ENCODE measurements at regions not wholly inside any gene's neighbourhood (a gene's known extent, or its start where the extent isn't known, plus 50 kb on each side); places are given as distances from the start of the nearest gene placed in this dataset.
A peak's percentile ranks its signal among the peaks of the same experiment; 100 is the strongest.

DNA sequence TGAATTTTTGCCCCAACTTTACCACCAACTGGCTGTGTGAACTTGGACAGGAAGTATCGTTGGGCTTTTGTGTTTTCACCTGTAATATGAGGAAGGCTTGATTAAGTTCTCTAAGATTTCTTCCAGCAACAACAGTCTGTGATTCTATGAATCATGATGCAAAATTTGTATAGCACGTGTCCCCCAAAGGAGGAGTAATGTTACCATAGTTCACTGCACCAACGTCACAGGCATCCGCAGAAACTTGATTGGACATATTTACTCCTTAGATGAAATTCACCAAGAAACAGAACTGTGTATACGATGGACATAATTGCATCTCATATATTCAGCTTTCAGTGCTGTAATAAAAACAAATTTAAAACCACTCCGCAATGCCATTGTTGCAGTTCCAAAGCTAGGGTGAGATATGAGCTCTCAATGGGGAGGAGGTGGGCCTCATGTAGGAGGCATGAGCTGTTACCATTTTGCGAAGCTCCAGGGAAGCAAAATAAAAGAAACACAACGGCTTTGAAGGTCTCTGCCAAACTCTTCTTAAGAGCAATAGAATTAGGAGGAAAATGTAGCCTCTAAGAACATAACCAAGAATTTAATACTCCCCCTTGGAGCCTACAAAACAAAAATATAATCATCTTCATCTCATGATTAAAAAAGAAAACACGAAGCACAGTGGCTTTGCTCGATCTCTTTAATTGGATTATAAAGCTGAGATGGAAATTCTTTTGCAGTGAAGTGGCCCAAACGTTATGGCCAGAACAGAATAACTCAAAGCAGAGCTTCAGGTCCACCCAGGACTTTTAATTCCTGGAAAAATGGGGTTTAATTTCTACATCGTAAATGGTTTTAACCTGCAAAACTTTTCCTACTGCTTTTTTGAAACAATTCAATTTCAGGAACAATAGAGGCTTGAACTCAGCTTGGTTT is 80.7 kb downstream of the CHST2 start:
- DNase-seq = no peak
- Mint-ChIP-seq H3K27me3 (no peaks in the 10 kb centered on the region), H3K27ac (no peak overlapping the region), H3K4me1 (no peaks in the 10 kb centered on the region), H3K9me3 (peaks cover 5% of the 10 kb centered on the region), H3K36me3 (ENCODE audit: low read depth) (no peaks in the 10 kb centered on the region), H3K4me3 (no peak overlapping the region)
- intact Hi-C loops (cut with micrococcal nuclease) = no loop called here

DNA sequence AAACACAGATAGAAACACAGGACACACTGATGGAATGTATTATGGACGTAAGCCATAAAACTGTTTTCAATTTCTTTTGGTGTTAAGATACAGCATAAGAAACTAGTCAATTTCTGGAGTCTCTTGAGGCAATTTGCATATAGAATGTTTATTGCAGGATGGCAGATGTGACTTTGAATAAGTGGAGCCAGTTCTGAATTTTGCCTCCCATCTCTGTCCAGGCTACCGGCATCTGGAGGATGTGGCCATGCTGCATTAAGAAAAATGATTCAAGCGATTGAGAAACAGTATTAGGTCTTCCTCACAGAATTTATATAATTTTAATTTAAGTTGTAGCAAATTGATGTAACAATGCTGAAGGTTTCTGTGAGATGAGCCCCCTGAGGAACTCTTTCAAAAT is 81.5 kb downstream of the CHST2 start:
- H3K27ac Mint-ChIP-seq = no peak overlapping the region
- H3K36me3 Mint-ChIP-seq (ENCODE audit: low read depth) = no peaks in the 10 kb centered on the region
- no peaks in the 10 kb centered on the region for H3K27me3 Mint-ChIP-seq

GRCh38 chr3:143201870-143202752 is 82.5 kb downstream of the CHST2 start:
- Mint-ChIP-seq H3K9me3 (peaks cover 8% of the 10 kb centered on the region), H3K27ac (no peak overlapping the region), H3K27me3 (no peaks in the 10 kb centered on the region), H3K4me1 (peaks cover 4% of the 10 kb centered on the region), H3K4me3 (no peak overlapping the region), H3K36me3 (ENCODE audit: low read depth) (no peaks in the 10 kb centered on the region)
- no peak for DNase-seq
- intact Hi-C loops (cut with micrococcal nuclease) = no loop called here

More for the DNA sequence above, 81.5 kb downstream of the CHST2 start:
- H3K4me3 Mint-ChIP-seq = no peak overlapping the region
- no peak for DNase-seq
- H3K9me3 Mint-ChIP-seq = peaks cover 5% of the 10 kb centered on the region
- intact Hi-C loops (cut with micrococcal nuclease) = no loop called here
- no peaks in the 10 kb centered on the region for H3K4me1 Mint-ChIP-seq

DNA sequence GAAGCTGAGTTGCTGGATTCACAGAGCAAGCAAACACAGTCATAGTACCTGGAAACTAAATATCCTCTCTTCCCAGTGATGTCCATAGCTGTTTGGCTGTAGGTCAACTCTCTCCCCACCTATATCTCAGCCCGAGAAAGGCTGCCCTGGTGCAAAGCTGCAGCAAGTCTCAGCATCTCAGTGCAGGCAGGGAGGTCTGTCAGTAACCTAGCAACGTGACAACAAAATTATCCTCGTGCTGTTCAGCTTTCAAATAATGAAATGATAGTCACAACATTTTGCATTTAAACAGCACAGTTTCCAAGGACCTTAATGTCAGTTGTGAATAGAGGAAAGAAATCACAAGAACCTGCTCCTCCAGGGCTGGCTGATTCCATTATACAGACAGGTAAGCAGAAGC is 83.6 kb downstream of the CHST2 start:
- Mint-ChIP-seq H3K27ac (no peak overlapping the region), H3K27me3 (no peaks in the 10 kb centered on the region), H3K9me3 (peaks cover 8% of the 10 kb centered on the region), H3K4me3 (no peak overlapping the region), H3K36me3 (ENCODE audit: low read depth) (no peaks in the 10 kb centered on the region), H3K4me1 (peaks cover 10% of the 10 kb centered on the region)
- no peak for DNase-seq
- intact Hi-C loops (cut with micrococcal nuclease) = no loop called here

- Mint-ChIP-seq H3K36me3 (ENCODE audit: low read depth) (no peaks in the 10 kb centered on the region), H3K27ac (no peak overlapping the region), H3K4me3 (no peak overlapping the region), H3K4me1 (peaks cover 10% of the 10 kb centered on the region), H3K27me3 (no peaks in the 10 kb centered on the region), H3K9me3 (peaks cover 8% of the 10 kb centered on the region)
- intact Hi-C loops (cut with micrococcal nuclease) = no loop called here
- DNase-seq = no peak
Measured at GRCh38 chr3:143203848-143204247, 84.3 kb downstream of the CHST2 start.

- H3K4me1 Mint-ChIP-seq = peaks cover 15% of the 10 kb centered on the region
- no peak overlapping the region for H3K4me3 Mint-ChIP-seq
- intact Hi-C loops (cut with micrococcal nuclease) = loop anchor here (5.0 kb wide), 1 partner anchor 45 kb away; no protein-coding TSS in a partner anchor
- DNase-seq = no peak
- H3K36me3 Mint-ChIP-seq (ENCODE audit: low read depth) = no peaks in the 10 kb centered on the region
- H3K9me3 Mint-ChIP-seq = peaks cover 8% of the 10 kb centered on the region
- H3K27ac Mint-ChIP-seq = peak overlapping the region; percentile 36
- H3K27me3 Mint-ChIP-seq = no peaks in the 10 kb centered on the region
Measured at GRCh38 chr3:143206955-143207337, 87.4 kb downstream of the CHST2 start.

DNA sequence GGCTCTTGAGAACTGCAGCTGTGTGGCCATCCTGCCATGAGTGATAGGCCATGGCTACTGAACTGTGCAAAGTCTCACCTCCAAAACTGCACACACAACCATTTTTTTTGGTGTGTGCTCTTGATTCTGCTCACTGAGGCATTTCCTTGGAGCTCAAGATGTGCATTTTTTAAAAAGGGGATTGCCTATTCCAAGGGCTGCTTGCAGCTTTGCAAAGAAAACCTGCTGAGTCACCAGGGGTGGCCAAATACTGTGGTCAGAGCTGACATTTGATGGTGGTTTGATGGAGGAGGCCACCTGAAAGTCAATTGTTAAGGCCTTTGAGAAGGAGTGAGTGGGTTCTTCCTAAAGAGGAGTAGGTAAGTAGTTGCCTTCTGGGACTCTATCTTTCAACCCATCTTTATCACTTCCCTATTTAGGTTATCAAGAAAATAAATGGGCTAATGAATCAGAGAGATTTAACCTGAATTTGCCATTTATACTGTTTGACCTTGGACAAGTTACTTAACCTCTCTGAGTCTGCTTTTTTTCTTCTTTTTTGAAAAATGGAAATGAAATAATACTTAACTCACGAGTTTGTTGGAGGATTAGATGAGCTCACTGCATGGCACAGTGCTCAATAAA is 87.9 kb downstream of the CHST2 start:
- Mint-ChIP-seq H3K36me3 (ENCODE audit: low read depth) (no peaks in the 10 kb centered on the region), H3K27ac (peak overlapping the region; percentile 36), H3K27me3 (no peaks in the 10 kb centered on the region), H3K4me1 (peaks cover 15% of the 10 kb centered on the region), H3K4me3 (no peak overlapping the region), H3K9me3 (peaks cover 8% of the 10 kb centered on the region)
- intact Hi-C loops (cut with micrococcal nuclease) = loop anchor here (5.0 kb wide), 1 partner anchor 45 kb away; no protein-coding TSS in a partner anchor
- peak; percentile 66 for DNase-seq

GRCh38 chr3:143208976-143209714 is 89.6 kb downstream of the CHST2 start:
- Mint-ChIP-seq H3K27me3 (no peaks in the 10 kb centered on the region), H3K4me3 (no peak overlapping the region), H3K9me3 (peaks cover 8% of the 10 kb centered on the region), H3K27ac (no peak overlapping the region), H3K4me1 (peaks cover 15% of the 10 kb centered on the region), H3K36me3 (ENCODE audit: low read depth) (no peaks in the 10 kb centered on the region)
- DNase-seq = no peak
- intact Hi-C loops (cut with micrococcal nuclease) = loop anchor here (5.0 kb wide), 1 partner anchor 47 kb away; no protein-coding TSS in a partner anchor

GRCh38 chr3:143209715-143210059 is 90.1 kb downstream of the CHST2 start:
- intact Hi-C loops (cut with micrococcal nuclease) = loop anchor here (5.0 kb wide), 1 partner anchor 47 kb away; no protein-coding TSS in a partner anchor
- DNase-seq = no peak
- peaks cover 15% of the 10 kb centered on the region for H3K4me1 Mint-ChIP-seq
- H3K9me3 Mint-ChIP-seq = peaks cover 8% of the 10 kb centered on the region
- no peaks in the 10 kb centered on the region for H3K27me3 Mint-ChIP-seq
- H3K27ac Mint-ChIP-seq = no peak overlapping the region
- no peaks in the 10 kb centered on the region for H3K36me3 Mint-ChIP-seq (ENCODE audit: low read depth)
- H3K4me3 Mint-ChIP-seq = no peak overlapping the region

DNA sequence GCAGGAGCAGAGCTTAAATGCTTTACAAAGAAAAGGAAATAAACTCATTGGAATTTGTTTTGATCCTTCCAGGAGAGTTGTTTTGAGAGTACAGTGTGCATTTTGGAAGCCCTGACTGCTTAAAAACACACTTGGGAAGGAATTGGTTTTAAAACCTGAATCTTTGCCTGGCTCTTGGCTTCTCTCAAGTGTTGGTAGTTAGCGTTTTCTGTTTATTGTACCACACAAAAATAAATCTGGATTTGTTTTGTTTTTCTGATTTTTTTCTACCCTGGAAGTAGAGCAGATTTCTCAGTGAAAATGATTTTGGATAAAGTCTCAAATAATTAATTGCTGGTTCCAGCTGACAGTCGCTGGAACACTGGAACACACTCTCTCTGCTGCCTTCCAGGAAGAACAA is 90.6 kb downstream of the CHST2 start:
- no peaks in the 10 kb centered on the region for H3K36me3 Mint-ChIP-seq (ENCODE audit: low read depth)
- intact Hi-C loops (cut with micrococcal nuclease) = no loop called here
- H3K9me3 Mint-ChIP-seq = peaks cover 12% of the 10 kb centered on the region
- no peak overlapping the region for H3K27ac Mint-ChIP-seq
- no peak for DNase-seq
- peaks cover 15% of the 10 kb centered on the region for H3K4me1 Mint-ChIP-seq
- no peak overlapping the region for H3K4me3 Mint-ChIP-seq
- H3K27me3 Mint-ChIP-seq = no peaks in the 10 kb centered on the region

DNA sequence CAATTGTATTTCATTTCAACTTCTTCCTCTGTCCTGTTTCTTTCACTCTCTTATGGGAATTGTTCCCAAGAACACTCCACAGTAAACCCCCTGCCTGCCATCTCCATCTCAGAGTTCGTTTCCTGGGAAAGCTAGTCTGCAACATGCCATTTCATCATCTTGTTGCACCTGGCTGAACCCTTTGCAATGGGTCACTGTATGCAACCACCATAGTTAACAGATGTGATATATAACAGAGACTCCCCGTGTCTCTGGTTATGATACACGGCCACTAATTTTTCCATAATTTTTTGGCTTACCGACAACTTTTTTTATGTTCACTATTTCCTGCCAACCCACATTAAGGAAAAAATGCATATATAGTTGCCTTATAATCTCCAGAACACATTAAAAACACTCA is 95.5 kb downstream of the CHST2 start:
- DNase-seq = no peak
- Mint-ChIP-seq H3K4me3 (no peak overlapping the region), H3K27ac (no peak overlapping the region), H3K4me1 (peaks cover 13% of the 10 kb centered on the region), H3K36me3 (ENCODE audit: low read depth) (no peaks in the 10 kb centered on the region), H3K27me3 (no peaks in the 10 kb centered on the region), H3K9me3 (peaks cover 8% of the 10 kb centered on the region)
- intact Hi-C loops (cut with micrococcal nuclease) = loop anchor here (5.0 kb wide), 1 partner anchor 48 kb away; no protein-coding TSS in a partner anchor
